MM.1S (cell line): ENCODE measurements at regions not wholly inside any gene's neighbourhood (a gene's known extent, or its start where the extent isn't known, plus 50 kb on each side); places are given as distances from the start of the nearest gene placed in this dataset.

ENCODE experiments used
- DNase-seq: peaks from one replicate; pipeline ENCODE4 v3.0.0-alpha.2; 2015
- H2AFZ ChIP-seq: fragments of 300-600 bp; sonication (generic); 2 replicates; pipeline ENCODE4 v1.6.0; 2016; ENCODE audit warnings: antibody characterized with exemption, low read length
- H3F3A ChIP-seq: fragments of 300-600 bp; sonication (generic); 2 replicates; pipeline ENCODE4 v1.6.1; 2016; ENCODE audit warnings: mild to moderate bottlenecking, antibody characterized with exemption, low read length, moderate library complexity, mixed read lengths; ENCODE audit not compliant: insufficient read depth
- H3K27ac ChIP-seq: fragments of 300-600 bp; sonication (generic); 2 replicates; pipeline ENCODE4 v1.5.1; 2016; ENCODE audit warnings: mild to moderate bottlenecking, low read length
- H3K27me3 ChIP-seq: fragments of 300-600 bp; sonication (generic); replicated peaks from 2 replicates; pipeline ENCODE4 v1.6.0; 2016; ENCODE audit warnings: low read length; ENCODE audit not compliant: insufficient read depth
- H3K36me3 ChIP-seq: fragments of 300-600 bp; sonication (generic); replicated peaks from 2 replicates; pipeline ENCODE4 v1.6.1; 2016; ENCODE audit warnings: mild to moderate bottlenecking, low read length, mixed read lengths; ENCODE audit not compliant: insufficient read depth
- H3K4me1 ChIP-seq: fragments of 300-600 bp; sonication (generic); 2 replicates; pipeline ENCODE4 v1.6.1; 2016; ENCODE audit warnings: low read length, mixed read lengths
- H3K4me2 ChIP-seq: fragments of 300-600 bp; sonication (generic); 2 replicates; pipeline ENCODE4 v1.6.0; 2016; ENCODE audit warnings: low read depth, low read length
- H3K4me3 ChIP-seq: fragments of 300-600 bp; sonication (generic); 2 replicates; pipeline ENCODE4 v1.5.1; 2016; ENCODE audit warnings: low read length, mixed read lengths
- H3K79me2 ChIP-seq: fragments of 300-600 bp; sonication (generic); 2 replicates; pipeline ENCODE4 v1.6.1; 2016; ENCODE audit warnings: mixed run types, low read length, mixed read lengths
- H3K9ac ChIP-seq: fragments of 300-600 bp; sonication (generic); 2 replicates; pipeline ENCODE4 v1.6.1; 2016; ENCODE audit warnings: low read length, mixed read lengths
- H3K9me2 ChIP-seq: fragments of 300-600 bp; sonication (generic); replicated peaks from 2 replicates; pipeline ENCODE4 v1.6.1; 2016; ENCODE audit warnings: mild to moderate bottlenecking, low read length, mixed read lengths; ENCODE audit not compliant: insufficient read depth
- H3K9me3 ChIP-seq: fragments of 300-600 bp; sonication (generic); replicated peaks from 2 replicates; pipeline ENCODE4 v1.6.1; 2016; ENCODE audit warnings: mild to moderate bottlenecking, low read length, mixed read lengths; ENCODE audit not compliant: insufficient read depth
- H4K20me1 ChIP-seq: fragments of 300-600 bp; sonication (generic); 2 replicates; pipeline ENCODE4 v1.6.1; 2016; ENCODE audit warnings: mild to moderate bottlenecking, low read length, moderate library complexity, mixed read lengths; ENCODE audit not compliant: insufficient read depth
- EZH2 ChIP-seq: fragments of 300-600 bp; sonication (generic); optimal IDR thresholded peaks from 2 replicates; pipeline ENCODE3; 2017; ENCODE audit warnings: low read depth, mild to moderate bottlenecking, antibody characterized with exemption, low read length, mixed read lengths
- EZH2phosphoT487 ChIP-seq: fragments of 300-600 bp; sonication (generic); IDR thresholded peaks from 2 replicates; pipeline ENCODE4 v1.6.1; 2018; ENCODE audit warnings: antibody characterized with exemption, low read length
- TF ChIP-seq, protein P1 (sequence below): fragments of 300-600 bp; sonication (generic); IDR thresholded peaks from 2 replicates; pipeline ENCODE4 v1.5.1; 2016; ENCODE audit warnings: antibody characterized with exemption, low read length, mixed read lengths

- Histone ChIP-seq H4K20me1 (no peaks in the 10 kb centered on the region), H2AFZ (no peak overlapping the region), H3K4me1 (peaks cover 10% of the 10 kb centered on the region), H3K27ac (no peak overlapping the region), H3K4me3 (no peak overlapping the region), H3K36me3 (no peaks in the 10 kb centered on the region), H3K79me2 (no peaks in the 10 kb centered on the region), H3K9me2 (no peaks in the 10 kb centered on the region), H3K9ac (no peak overlapping the region), H3F3A (no peaks in the 10 kb centered on the region), H3K4me2 (no peak overlapping the region), H3K9me3 (no peaks in the 10 kb centered on the region; the same call in 1 of the 2 replicates), H3K27me3 (no peaks in the 10 kb centered on the region)
- no peak for TF ChIP-seq EZH2
- no peak for TF ChIP-seq EZH2phosphoT487
- TF ChIP-seq, protein P1, sequence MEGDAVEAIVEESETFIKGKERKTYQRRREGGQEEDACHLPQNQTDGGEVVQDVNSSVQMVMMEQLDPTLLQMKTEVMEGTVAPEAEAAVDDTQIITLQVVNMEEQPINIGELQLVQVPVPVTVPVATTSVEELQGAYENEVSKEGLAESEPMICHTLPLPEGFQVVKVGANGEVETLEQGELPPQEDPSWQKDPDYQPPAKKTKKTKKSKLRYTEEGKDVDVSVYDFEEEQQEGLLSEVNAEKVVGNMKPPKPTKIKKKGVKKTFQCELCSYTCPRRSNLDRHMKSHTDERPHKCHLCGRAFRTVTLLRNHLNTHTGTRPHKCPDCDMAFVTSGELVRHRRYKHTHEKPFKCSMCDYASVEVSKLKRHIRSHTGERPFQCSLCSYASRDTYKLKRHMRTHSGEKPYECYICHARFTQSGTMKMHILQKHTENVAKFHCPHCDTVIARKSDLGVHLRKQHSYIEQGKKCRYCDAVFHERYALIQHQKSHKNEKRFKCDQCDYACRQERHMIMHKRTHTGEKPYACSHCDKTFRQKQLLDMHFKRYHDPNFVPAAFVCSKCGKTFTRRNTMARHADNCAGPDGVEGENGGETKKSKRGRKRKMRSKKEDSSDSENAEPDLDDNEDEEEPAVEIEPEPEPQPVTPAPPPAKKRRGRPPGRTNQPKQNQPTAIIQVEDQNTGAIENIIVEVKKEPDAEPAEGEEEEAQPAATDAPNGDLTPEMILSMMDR: no peak
- DNase-seq: no peak
Measured at GRCh38 chr10:81040031-81040430, 502.3 kb downstream of the SH2D4B start.

- no peaks in the 10 kb centered on the region for H3K79me2 ChIP-seq
- H3K27ac ChIP-seq: no peak overlapping the region
Measured at GRCh38 chr10:81040940-81041339, 503.2 kb downstream of the SH2D4B start.

GRCh38 chr10:81042647-81043046 is 504.9 kb downstream of the SH2D4B start:
- no peak overlapping the region for H3K4me3 ChIP-seq
- no peaks in the 10 kb centered on the region for H3F3A ChIP-seq
- H3K27me3 ChIP-seq: no peaks in the 10 kb centered on the region
- no peaks in the 10 kb centered on the region for H3K79me2 ChIP-seq
- no peak overlapping the region for H3K9ac ChIP-seq
- no peak overlapping the region for H3K27ac ChIP-seq
- H3K36me3 ChIP-seq: no peaks in the 10 kb centered on the region
- no peak for DNase-seq
- H2AFZ ChIP-seq: no peak overlapping the region
- no peaks in the 10 kb centered on the region for H3K4me1 ChIP-seq
- no peaks in the 10 kb centered on the region; the same call in 1 of the 2 replicates for H3K9me3 ChIP-seq
- no peaks in the 10 kb centered on the region for H3K9me2 ChIP-seq
- TF ChIP-seq, protein P1: no peak
- no peak for TF ChIP-seq EZH2
- no peak for TF ChIP-seq EZH2phosphoT487
- H4K20me1 ChIP-seq: no peaks in the 10 kb centered on the region
- no peak overlapping the region for H3K4me2 ChIP-seq

More at GRCh38 chr10:81040940-81041339, 503.2 kb downstream of the SH2D4B start:
- Histone ChIP-seq H3K4me2 (no peak overlapping the region), H3K4me3 (no peak overlapping the region), H3F3A (no peaks in the 10 kb centered on the region), H3K9me3 (no peaks in the 10 kb centered on the region; the same call in 1 of the 2 replicates), H2AFZ (no peak overlapping the region), H3K9ac (no peak overlapping the region), H3K4me1 (peaks cover 5% of the 10 kb centered on the region), H4K20me1 (no peaks in the 10 kb centered on the region), H3K9me2 (no peaks in the 10 kb centered on the region), H3K36me3 (no peaks in the 10 kb centered on the region), H3K27me3 (no peaks in the 10 kb centered on the region)
- TF ChIP-seq, protein P1: no peak
- no peak for TF ChIP-seq EZH2phosphoT487
- TF ChIP-seq EZH2: no peak
- no peak for DNase-seq
